Activated CD4-positive, alpha-beta T cell treated with anti-CD3 and anti-CD28 coated beads, Interleukin-2, Interleukin-4, amounts not matched to agents 100 ng/mL and 50 ng/mL, durations not matched to agents 16 hours and 8 hours (primary cell): ENCODE measurements at regions not wholly inside any gene's neighbourhood (a gene's known extent, or its start where the extent isn't known, plus 50 kb on each side); places are given as distances from the start of the nearest gene placed in this dataset.
A peak's percentile ranks its signal among the peaks of the same experiment; 100 is the strongest.

Experiments
- DNase-seq: peaks from one replicate; pipeline ENCODE4 v3.0.0-alpha.2; 2020; ENCODE audit warnings: low spot score

- DNase-seq = no peak
Measured at GRCh38 chr7:88431882-88432281, 125.2 kb upstream of the STEAP4 start.

GRCh38 chr7:88429382-88429781 lies 122.7 kb upstream of the STEAP4 start:
- DNase-seq = no peak

- no peak for DNase-seq
Measured at GRCh38 chr7:88402529-88402928, 95.8 kb upstream of the STEAP4 start.

GRCh38 chr7:88401009-88401623 lies 94.4 kb upstream of the STEAP4 start:
- peak; percentile 43 for DNase-seq

- DNase-seq = no peak
Measured at GRCh38 chr7:88399696-88400240, 93.1 kb upstream of the STEAP4 start.

- no peak for DNase-seq
Measured at GRCh38 chr7:88399036-88399435, 92.3 kb upstream of the STEAP4 start.

GRCh38 chr7:88398459-88398858 lies 91.8 kb upstream of the STEAP4 start:
- DNase-seq = no peak

GRCh38 chr7:88396948-88397322 lies 90.2 kb upstream of the STEAP4 start:
- DNase-seq = no peak

GRCh38 chr7:88396295-88396947 lies 89.7 kb upstream of the STEAP4 start:
- DNase-seq = no peak

- no peak for DNase-seq
Measured at GRCh38 chr7:88395715-88396114, 89.0 kb upstream of the STEAP4 start.

- no peak for DNase-seq
Measured at GRCh38 chr7:88391247-88391646, 84.6 kb upstream of the STEAP4 start.

GRCh38 chr7:88387368-88387767 lies 80.7 kb upstream of the STEAP4 start:
- no peak for DNase-seq

GRCh38 chr7:88386665-88387156 lies 80.0 kb upstream of the STEAP4 start:
- DNase-seq = no peak

GRCh38 chr7:88377434-88377833 lies 70.7 kb upstream of the STEAP4 start:
- DNase-seq = no peak

- no peak for DNase-seq
Measured at GRCh38 chr7:88368686-88369085, 62.0 kb upstream of the STEAP4 start.

- DNase-seq = no peak
Measured at GRCh38 chr7:88366845-88367244, 60.2 kb upstream of the STEAP4 start.

- DNase-seq = no peak
Measured at GRCh38 chr7:88363869-88364268, 57.2 kb upstream of the STEAP4 start.

- no peak for DNase-seq
Measured at GRCh38 chr7:88363249-88363648, 56.6 kb upstream of the STEAP4 start.

- DNase-seq = no peak
Measured at GRCh38 chr7:88361357-88361756, 54.7 kb upstream of the STEAP4 start.

- DNase-seq = no peak
Measured at GRCh38 chr7:88358881-88359280, 52.2 kb upstream of the STEAP4 start.

- DNase-seq = no peak
Measured at GRCh38 chr7:88358526-88358838, 51.8 kb upstream of the STEAP4 start.

GRCh38 chr7:88357781-88358525 lies 51.3 kb upstream of the STEAP4 start:
- DNase-seq = no peak

GRCh38 chr7:88357294-88357693 lies 50.6 kb upstream of the STEAP4 start:
- no peak for DNase-seq
